HG03342 (cell line): ENCODE measurements at regions not wholly inside any gene's neighbourhood (a gene's known extent, or its start where the extent isn't known, plus 50 kb on each side); places are given as distances from the start of the nearest gene placed in this dataset.

Experiments used
- ATAC-seq: cut with Tn5 transposase; IDR thresholded peaks from one replicate; pipeline ENCODE4 v1.9.1; 2021; ENCODE audit warnings: mild to moderate bottlenecking, moderate library complexity; ENCODE audit not compliant: unreplicated experiment

DNA sequence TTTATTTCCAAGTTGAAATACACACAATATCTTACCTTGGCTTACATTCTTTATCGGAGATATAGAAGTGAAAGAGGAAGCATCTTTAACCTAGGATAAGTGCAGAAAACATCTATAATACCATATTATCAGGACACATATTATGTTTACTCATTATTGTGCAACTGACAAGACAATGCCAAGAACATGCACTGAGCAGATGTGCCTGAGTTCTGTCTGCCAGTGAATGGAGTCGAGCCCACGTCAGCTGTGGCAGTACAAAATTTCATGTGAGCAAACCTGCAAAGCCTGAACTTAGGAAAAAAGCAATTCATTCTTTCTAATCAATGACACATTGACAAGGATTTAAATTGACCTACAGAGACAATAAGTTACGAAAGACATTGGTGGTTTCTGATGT is 154.4 kb downstream of the AXIN2 start:
- ATAC-seq: no peak

- ATAC-seq: no peak
Measured at GRCh38 chr17:65406552-65406951, 154.9 kb downstream of the AXIN2 start.

DNA sequence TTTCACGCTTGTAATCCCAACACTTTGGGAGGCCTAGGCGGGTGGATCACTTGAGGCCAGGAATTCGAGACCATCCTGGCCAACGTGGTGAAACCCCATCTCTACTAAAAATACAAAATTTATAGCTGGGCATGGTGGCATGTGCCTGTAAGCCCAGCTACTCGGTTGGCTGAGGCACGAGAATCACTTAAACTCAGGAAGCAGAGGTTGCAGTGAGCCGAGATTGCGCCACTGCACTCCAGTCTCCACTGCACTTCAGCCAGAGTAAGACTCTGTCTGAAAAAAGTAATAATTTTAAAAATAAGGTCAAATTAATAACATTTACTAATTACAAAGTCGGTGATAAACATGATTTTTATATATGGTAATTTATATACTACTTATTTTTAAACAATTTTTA is 155.9 kb downstream of the AXIN2 start:
- no peak for ATAC-seq

- ATAC-seq: no peak
Measured at GRCh38 chr17:65404761-65405160, 156.7 kb downstream of the AXIN2 start.

GRCh38 chr17:65403626-65404025 is 157.8 kb downstream of the AXIN2 start:
- ATAC-seq: no peak

- no peak for ATAC-seq
Measured at GRCh38 chr17:65402513-65403496, 158.6 kb downstream of the AXIN2 start.

GRCh38 chr17:65401561-65401960 is 159.9 kb downstream of the AXIN2 start:
- ATAC-seq: no peak

GRCh38 chr17:65400701-65401100 is 160.7 kb downstream of the AXIN2 start:
- no peak for ATAC-seq

DNA sequence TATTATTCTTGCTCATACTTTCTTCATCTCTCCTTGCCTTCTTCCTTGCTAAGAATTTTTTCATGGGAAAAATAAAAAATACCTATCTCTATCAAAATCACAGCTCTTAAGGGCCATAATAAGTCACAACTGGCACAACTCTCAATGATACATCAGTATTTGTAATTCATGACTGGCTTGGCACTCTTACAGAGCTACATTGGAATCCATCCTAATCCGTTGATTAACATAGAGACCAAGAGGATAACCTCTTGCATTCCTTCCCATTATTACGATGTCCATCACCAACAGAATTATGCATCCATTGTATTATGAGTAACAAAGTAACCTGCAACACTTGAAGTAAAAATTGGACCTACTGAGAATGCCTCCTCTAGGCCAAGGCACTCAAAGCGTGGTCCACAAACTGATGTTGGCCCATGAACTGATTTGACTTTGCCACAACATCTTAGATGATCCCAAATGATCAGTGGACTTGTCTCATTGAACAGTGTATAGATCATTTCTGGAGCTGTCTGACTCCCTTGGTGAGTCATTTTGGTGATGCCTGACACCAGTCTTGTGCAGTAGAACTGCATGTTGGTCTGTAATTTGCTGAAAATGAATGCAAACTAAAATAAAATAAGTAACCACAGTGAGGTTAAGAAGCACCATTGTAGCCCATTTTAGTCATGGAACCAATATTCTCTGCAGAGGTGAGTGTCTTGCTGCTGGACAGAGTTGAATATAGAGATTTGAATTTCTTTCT is 163.2 kb downstream of the AXIN2 start:
- no peak for ATAC-seq

- ATAC-seq: no peak
Measured at GRCh38 chr17:65395924-65396323, 165.5 kb downstream of the AXIN2 start.

DNA sequence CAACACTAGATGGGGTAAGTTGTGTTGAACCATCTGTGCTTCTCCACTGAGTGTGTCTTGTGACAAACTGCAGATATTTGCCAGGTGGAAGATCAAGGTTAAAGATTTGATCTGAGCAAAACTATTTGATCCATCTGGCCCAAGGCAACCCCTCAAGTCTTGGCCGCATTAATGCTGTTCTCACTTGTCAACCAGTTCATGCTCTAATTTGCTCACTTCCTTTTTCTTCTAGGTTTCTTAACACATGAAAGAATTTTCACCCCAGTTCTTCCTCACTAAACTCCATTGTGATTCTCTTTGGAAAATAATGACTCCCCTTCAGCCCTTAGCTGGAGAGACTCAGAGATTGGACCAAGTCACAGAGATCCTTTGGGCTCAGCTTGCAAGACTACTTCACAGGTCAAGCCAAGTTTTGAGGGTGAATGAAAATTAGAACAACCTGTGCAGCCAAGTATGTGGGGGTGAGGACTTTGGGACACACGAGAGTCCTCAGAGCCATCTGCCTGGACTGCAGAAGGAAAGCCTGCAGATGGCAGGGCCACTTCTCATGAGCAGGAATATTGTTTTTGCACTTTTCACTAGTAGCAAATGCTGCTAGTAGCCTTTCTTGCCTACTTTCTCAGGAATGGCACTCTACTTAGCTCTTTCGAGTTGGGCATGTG is 166.5 kb downstream of the AXIN2 start:
- no peak for ATAC-seq

- ATAC-seq: no peak
Measured at GRCh38 chr17:65393514-65393913, 167.9 kb downstream of the AXIN2 start.

GRCh38 chr17:65389949-65390348 is 171.5 kb downstream of the AXIN2 start:
- ATAC-seq: no peak

DNA sequence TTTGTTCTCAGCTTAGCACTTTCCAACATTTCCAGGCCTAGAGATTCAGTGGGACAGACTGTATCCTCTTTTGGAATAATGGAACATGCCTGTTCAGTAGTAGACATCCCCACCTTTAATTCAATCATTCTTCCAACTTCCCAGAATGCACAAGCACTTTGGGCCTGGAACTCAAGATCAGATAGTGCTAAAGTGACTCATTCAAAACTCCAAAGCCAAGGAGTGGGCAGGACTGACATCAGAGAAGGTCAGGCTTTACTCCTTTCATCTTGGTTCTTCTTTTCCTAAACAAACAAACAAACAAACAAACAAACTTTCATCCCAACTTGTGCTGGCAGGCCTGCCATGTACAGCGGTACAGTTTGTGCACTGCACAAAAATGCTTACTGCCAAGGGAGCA is 172.0 kb downstream of the AXIN2 start:
- ATAC-seq: no peak

DNA sequence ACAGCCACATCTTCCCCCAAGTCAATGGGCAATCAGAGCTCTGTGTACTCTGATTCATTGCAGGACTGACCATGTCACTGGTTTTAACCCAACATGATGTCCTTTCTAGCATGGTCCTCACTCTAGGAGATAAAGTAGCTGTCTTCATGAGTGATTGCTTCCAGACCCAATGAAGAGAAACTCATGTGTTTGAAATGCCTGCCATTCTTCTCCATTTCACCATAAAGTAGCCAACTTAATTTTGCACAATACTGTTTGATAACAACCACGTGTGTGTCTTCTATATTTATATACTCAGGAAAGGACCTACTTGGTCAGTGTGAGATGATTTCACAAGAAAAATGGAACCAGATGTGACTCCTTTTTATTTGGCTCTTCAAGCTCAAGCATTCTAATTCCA is 172.5 kb downstream of the AXIN2 start:
- no peak for ATAC-seq

DNA sequence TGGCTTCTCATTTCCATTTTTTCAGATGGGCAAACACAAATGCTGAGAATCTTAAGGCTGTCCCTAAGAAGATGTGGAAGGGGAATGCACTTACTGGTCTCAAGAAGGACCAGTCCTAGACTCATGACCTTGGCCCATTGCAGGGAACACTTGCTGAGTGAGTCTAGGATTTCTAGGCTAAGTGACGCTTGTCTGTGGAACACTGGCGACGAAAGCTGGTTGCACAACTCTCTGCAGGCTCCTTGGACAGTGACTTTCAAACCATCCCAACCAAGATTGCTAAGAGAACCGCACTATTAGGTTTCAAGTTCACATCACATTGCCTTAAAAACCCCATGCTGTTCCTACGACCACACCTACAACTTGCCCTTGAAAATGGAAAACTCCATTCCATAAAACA is 174.1 kb downstream of the AXIN2 start:
- no peak for ATAC-seq

DNA sequence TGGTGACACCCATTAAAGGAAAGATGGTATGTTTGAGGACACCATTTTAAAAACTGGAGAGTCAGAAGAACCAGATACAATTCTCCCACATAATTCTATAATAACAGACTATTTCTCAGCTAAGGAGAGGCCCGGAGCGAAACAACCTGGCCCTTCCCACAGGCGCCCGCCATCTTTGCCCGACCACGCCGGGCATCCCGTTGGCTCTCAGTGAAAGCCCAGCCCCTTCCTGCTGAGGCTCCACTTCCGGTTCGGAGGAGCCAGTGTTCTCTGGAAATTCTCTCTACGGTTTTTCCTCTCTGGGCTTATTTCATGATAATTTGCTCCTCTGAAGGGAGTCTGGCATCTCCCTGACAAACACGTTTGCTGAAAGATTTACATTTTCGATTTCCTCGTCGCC is 175.7 kb downstream of the AXIN2 start:
- ATAC-seq: no peak

DNA sequence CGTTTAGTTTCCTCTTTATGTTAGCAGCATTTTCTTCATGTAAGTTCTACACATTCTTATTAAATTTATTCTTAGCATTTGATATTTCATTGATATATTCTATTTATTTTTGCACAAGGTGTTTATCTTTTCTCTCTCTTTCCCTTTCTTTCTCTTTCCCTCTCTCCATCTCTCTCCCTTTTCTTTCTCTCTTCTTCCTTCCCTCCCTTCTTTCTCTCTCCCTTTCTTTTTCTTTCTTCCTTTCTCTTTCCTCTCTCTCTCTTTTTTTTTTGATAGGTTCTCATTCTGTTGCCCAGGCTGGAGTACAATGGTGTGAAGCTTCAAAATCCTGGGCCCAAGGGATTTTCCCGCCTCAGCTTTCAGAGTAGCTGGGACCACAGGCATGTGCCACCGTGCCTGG is 176.4 kb downstream of the AXIN2 start:
- ATAC-seq: no peak

DNA sequence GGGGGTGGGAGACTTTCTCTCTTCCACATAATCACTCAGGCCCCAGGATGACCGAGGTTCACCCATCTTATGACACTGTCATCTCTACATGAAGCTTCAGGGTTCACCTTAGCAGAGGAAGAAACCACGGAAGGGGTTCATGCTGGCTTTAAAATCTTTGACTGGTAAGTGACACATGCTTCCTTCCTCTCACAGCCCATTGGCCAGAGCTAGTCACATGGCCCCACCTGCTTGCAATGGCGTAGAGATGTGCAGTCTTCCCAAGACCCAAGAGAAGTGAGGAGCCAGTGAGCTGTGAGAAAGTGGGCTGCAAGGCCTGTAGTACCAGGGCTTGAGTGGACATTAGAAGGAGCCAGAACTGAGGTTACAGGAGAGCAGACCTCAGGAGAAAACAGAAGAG is 180.3 kb downstream of the AXIN2 start:
- ATAC-seq: no peak

- no peak for ATAC-seq
Measured at GRCh38 chr17:65374966-65375365, 186.5 kb downstream of the AXIN2 start.

DNA sequence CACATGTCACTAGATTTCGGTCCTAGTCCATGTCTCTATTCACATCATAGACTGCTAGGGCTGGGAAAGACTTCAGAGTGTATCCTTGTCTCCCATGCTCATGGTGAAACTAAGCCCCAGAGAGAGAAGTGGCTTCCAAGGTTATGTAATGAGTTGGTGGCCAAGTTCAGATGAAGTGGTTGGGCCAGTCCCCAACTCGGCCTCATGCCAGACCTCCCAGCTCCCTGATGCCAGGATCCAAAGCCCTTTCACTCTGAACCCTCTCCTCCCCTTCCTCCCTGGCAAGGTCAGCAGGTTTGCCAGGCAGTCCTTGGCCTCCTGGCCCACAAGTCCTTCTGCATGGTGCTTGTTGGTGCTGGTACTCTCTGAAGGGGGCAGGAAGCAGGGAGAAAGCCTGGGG is 189.7 kb downstream of the AXIN2 start:
- ATAC-seq: no peak
